Heart right ventricle (tissue), 16 donors: ENCODE measurements at regions not wholly inside any gene's neighbourhood (a gene's known extent, or its start where the extent isn't known, plus 50 kb on each side); places are given as distances from the start of the nearest gene placed in this dataset.

Experiments used
- ATAC-seq, 8 donors: fragments of 200-7000 bp; cut with Tn5 transposase; one replicate each; pipeline ENCODE4 v1.9.1; 2020; ENCODE audit warnings: mild to moderate bottlenecking in 8 of 8, moderate library complexity in 8 of 8, moderate number of reproducible peaks in 1 of 8
- DNase-seq, 2 donors: peaks; one replicate each; pipeline ENCODE4 v3.0.0-alpha.2; 2020
- H3K27ac ChIP-seq, 10 donors: fragments of 200-600 bp; sonication (generic) in 2 of 10; one replicate each; pipeline versions ENCODE4 v1.5.0 to v1.8.0; 2020 to 2022; ENCODE audit warnings: mild to moderate bottlenecking in 3 of 10
- H3K27me3 ChIP-seq, 7 donors: fragments of 200-600 bp; one replicate each; pipeline ENCODE4 v1.8.0; 2021 to 2022; ENCODE audit warnings: mild to moderate bottlenecking in 2 of 7
- H3K36me3 ChIP-seq, 9 donors: fragments of 200-600 bp; sonication (generic) in 1 of 9; one replicate each; pipeline versions ENCODE4 v1.5.0 to v1.8.0; 2020 to 2022; ENCODE audit warnings: mild to moderate bottlenecking in 2 of 9
- H3K4me1 ChIP-seq, 9 donors: fragments of 200-600 bp; sonication (generic) in 1 of 9; one replicate each; pipeline versions ENCODE4 v1.5.0 to v1.8.0; 2020 to 2022; ENCODE audit warnings: mild to moderate bottlenecking in 4 of 9
- H3K4me3 ChIP-seq, 10 donors: fragments of 200-600 bp; sonication (generic) in 2 of 10; one replicate each; pipeline versions ENCODE4 v1.5.0 to v1.8.0; 2020 to 2022; ENCODE audit warnings: mild to moderate bottlenecking in 7 of 10, moderate library complexity in 2 of 10
- H3K9me3 ChIP-seq, 11 donors: fragments of 200-600 bp in 10 of 11; sonication (generic) in 2 of 11; one replicate each; pipeline versions ENCODE4 v1.5.0 to v1.8.0; 2013 to 2022; ENCODE audit warnings: mild to moderate bottlenecking in 2 of 11, control low read depth in 1 of 11, moderate library complexity in 1 of 11
- WGBS, 2 donors: extraction: QIAGEN DNeasy Blood & Tissue Kit; methylation state at CpG; one replicate each; pipeline ENCODE4 v1.1.7; 2013; ENCODE audit warnings: inconsistent platforms in 1 of 2; 5-methylcytosine and 5-hydroxymethylcytosine counted together
- intact Hi-C, 10 donors: fragments of 100-400 bp; cut with DNase I; formaldehyde crosslinking; loops; one replicate each; pipeline versions ENCODE4 v1.11.1 to v1.14.2; 2022
- TF ChIP-seq, protein P1 (sequence below), 9 donors: fragments of 200-600 bp; sonication (generic) in 2 of 9; IDR thresholded peaks; one replicate each; pipeline versions ENCODE4 v1.5.0 to v1.8.0; 2021 to 2022; ENCODE audit warnings: antibody characterized with exemption in 9 of 9, mild to moderate bottlenecking in 5 of 9, moderate library complexity in 1 of 9
- donor health status: Arrhythmogenic right ventricular cardiomyopathy.
- donor health status: ischemic (EF 13 %, LVEDD 7.1; RV severe dilation, severe dysfunction).
- donor health status: healthy with polysubstance abuse.
- donor health status: DM: no; HTN: yes; CAD: no.
- donor health status: DM: no; HTN: no; CAD: no.
- donor health status: ischemic (EF 25% LVEDD 6.9; RV normal size, moderate dysfunction).
- donor health status: ischemic (EF 25% LVEDD 5.7; RV mildly dilated, moderate dysfunction).
- donor health status: healthy.
- donor health status: DM: yes; HTN: yes; CAD: no.
- donor health status: Ischemic cardiomyopathy.
- donor health status: ischemic (EF 35%, LVEDD 5.7; RV mildly dilated, moderate dysfunction).
- donor health status: nonischemic (EF 11% LVEDD 7.7; RV severe dilation, severe dysfunction).
- donor health status: DM: yes; HTN: yes; CAD: no.
- donor health status: PGD.
- donor health status: ischemic (EF 29% LVEDD 5.4; RV normal size, mild dysfunction).
- donor health status: nonischemic (EF 23%, LVEDD 6.1; RV moderate dilation, normal function).

DNA sequence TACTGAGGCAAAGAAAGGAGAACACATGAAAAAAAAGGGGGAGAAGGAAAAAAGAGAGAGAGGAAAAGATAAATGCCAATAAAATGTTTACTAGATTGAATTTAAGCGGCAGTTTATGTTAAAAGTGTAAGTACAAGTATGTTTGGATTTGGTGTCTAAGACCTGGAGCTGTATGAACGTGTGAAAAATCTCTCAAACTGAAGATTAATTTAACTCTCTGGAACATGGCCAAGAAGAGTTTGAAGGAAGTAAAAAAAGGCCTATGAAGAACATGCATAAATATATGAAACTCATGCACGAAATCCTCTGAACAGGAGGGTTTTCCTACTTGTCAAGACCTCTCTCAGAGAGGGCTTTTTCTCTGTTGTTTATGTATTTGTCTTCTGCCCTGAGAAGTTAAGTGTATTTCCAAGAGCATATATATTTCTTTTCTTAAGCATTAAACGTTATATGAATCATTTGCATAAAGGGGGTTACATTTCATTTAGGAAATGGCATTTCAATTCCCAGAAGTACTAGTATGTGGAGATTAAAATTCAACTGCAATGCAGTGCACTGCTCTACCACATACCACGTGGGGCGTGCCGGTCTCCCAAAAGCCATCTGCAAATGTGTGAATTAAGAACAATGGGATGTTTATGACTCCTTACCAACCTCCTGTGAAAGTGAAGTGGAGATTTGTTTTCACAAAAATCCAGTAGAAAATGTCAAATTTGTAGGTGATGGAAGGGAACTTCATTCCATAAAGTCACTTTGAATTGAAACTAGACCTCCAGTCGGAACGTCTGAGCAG is 281.1 kb upstream of the TRIB2 start:
- 74% methylated on average over 9 of the region's 9 CpGs for WGBS, 2 donors
- Histone ChIP-seq H3K36me3 (no peaks in the 10 kb centered on the region), H3K27me3 (no peaks in the 10 kb centered on the region), H3K27ac (no peak overlapping the region), H3K4me1 (peaks cover 0 to 22% (median 0%) of the 10 kb centered on the region in 9 donors), H3K4me3 (no peak overlapping the region), H3K9me3 (no peaks in the 10 kb centered on the region)
- intact Hi-C loops, result no loop called here
- ATAC-seq (no peak), DNase-seq (no peak)
- TF ChIP-seq, protein P1, sequence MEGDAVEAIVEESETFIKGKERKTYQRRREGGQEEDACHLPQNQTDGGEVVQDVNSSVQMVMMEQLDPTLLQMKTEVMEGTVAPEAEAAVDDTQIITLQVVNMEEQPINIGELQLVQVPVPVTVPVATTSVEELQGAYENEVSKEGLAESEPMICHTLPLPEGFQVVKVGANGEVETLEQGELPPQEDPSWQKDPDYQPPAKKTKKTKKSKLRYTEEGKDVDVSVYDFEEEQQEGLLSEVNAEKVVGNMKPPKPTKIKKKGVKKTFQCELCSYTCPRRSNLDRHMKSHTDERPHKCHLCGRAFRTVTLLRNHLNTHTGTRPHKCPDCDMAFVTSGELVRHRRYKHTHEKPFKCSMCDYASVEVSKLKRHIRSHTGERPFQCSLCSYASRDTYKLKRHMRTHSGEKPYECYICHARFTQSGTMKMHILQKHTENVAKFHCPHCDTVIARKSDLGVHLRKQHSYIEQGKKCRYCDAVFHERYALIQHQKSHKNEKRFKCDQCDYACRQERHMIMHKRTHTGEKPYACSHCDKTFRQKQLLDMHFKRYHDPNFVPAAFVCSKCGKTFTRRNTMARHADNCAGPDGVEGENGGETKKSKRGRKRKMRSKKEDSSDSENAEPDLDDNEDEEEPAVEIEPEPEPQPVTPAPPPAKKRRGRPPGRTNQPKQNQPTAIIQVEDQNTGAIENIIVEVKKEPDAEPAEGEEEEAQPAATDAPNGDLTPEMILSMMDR (IDR thresholded peaks at IDR 0.05), result no peak

DNA sequence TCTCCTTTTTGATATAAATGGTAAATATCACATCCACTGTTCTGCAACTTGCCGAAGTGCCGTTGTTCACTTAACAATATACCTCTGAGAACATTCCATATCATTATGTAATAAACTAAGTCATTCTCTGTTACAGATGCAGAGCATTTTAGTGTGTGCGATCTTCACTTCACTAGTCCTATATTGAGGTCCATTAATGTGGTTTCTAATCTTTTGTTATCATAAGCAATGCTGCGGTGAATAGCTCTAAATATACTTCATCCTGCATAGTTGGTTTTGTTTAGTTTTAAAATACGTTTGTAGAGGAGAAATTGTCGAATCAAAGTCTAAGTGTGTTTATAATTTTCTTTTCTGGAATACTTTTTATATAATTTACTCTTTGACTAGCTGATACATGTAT is 280.3 kb upstream of the TRIB2 start:
- Histone ChIP-seq H3K4me1 (peaks cover 0 to 23% (median under 1%) of the 10 kb centered on the region in 9 donors), H3K36me3 (no peaks in the 10 kb centered on the region), H3K27ac (no peak overlapping the region), H3K9me3 (no peaks in the 10 kb centered on the region), H3K4me3 (no peak overlapping the region), H3K27me3 (no peaks in the 10 kb centered on the region)
- ATAC-seq (no peak), DNase-seq (no peak)
- TF ChIP-seq, protein P1 (IDR thresholded peaks at IDR 0.05), result no peak
- intact Hi-C loops, result no loop called here
- WGBS, 2 donors, result 84 to 90% methylated on average over 6 of the region's 6 CpGs

DNA sequence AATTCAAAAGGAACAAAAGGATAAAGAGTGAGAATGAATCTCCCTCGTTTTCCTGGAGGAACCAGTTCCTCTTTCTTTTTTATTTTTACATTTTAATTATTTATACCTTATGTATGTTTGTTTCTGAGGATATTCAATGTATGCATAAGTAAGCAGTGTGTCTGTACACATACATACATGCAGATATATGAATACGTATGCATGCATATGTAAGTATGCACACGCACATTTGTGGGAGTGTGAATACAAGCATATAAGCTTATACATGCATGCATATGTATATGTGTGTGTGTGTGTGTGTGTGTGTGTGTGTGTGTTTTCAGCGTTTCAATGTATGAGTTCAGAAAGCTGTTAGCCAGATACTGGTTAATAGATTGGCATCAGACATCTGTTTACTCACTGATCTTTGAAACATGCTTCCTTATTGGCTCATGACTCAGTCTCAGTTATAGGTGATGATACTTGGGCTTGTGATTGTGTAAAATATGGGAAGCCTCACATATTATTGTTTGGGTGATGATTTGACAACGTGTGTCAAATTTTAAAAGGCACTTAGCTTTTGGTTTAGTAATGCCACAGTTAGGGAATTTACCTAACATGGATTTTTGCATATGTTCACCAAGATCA is 279.7 kb upstream of the TRIB2 start:
- Histone ChIP-seq H3K27me3 (no peaks in the 10 kb centered on the region), H3K9me3 (no peaks in the 10 kb centered on the region), H3K36me3 (no peaks in the 10 kb centered on the region), H3K27ac (no peak overlapping the region), H3K4me1 (peaks cover 0 to 29% (median 3%) of the 10 kb centered on the region in 9 donors), H3K4me3 (no peak overlapping the region)
- TF ChIP-seq, protein P1 (IDR thresholded peaks at IDR 0.05), result no peak
- intact Hi-C loops, result no loop called here
- DNase-seq, result no peak
- 78 to 79% methylated on average over 5 of the region's 5 CpGs for WGBS, 2 donors
- ATAC-seq, result no peak

DNA sequence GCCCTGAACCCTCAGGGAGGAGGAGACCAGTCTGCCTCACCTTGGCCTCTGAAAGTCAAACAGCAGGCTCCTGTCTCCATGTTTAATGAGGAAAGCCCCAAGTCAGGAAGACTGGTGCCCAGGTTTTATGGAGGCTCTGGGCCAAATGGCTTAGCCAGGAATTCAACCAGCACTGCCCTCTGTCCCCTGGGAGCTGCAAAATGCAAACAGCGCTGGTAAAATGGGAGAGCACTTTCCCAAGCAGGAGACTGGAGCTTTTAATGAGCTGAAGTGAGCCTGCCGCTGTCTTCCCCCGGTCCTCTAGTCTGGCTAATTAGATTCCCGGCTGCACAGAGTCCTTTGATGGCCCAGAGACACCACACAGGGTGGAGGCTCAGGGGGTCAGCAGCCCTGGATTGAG is 276.0 kb upstream of the TRIB2 start:
- intact Hi-C loops, result no loop called here
- DNase-seq, result no peak
- H3K36me3 ChIP-seq, result no peaks in the 10 kb centered on the region
- no peaks in the 10 kb centered on the region for H3K9me3 ChIP-seq
- H3K4me3 ChIP-seq, result no peak overlapping the region
- no peak overlapping the region for H3K27ac ChIP-seq
- WGBS, 2 donors, result 80 to 85% methylated on average over 4 of the region's 4 CpGs
- TF ChIP-seq, protein P1 (IDR thresholded peaks at IDR 0.05), result no peak
- ATAC-seq, result no peak
- H3K4me1 ChIP-seq, result peaks cover 0 to 17% (median 3%) of the 10 kb centered on the region in 9 donors
- H3K27me3 ChIP-seq, result no peaks in the 10 kb centered on the region
